Esophagus (tissue), 2 donors: ENCODE measurements at regions not wholly inside any gene's neighbourhood (a gene's known extent, or its start where the extent isn't known, plus 50 kb on each side); places are given as distances from the start of the nearest gene placed in this dataset.

Experiments
- H3K27ac ChIP-seq, 2 donors: one replicate each; pipeline ENCODE4 v1.5.1; 2013; ENCODE audit warnings: low read depth in 2 of 2, mild to moderate bottlenecking in 2 of 2, inconsistent platforms in 1 of 2, low read length in 1 of 2, moderate library complexity in 1 of 2
- H3K27me3 ChIP-seq, 2 donors: one replicate each; pipeline ENCODE4 v1.6.1; 2013; ENCODE audit warnings: low read length in 2 of 2, control low read depth in 1 of 2, mild to moderate bottlenecking in 1 of 2; ENCODE audit not compliant: insufficient read depth in 2 of 2, control insufficient read depth in 1 of 2
- H3K36me3 ChIP-seq, 2 donors: one replicate each; pipeline ENCODE4 v1.6.1; 2013; ENCODE audit warnings: low read length in 1 of 2; ENCODE audit not compliant: control insufficient read depth in 2 of 2, insufficient read depth in 2 of 2
- H3K4me1 ChIP-seq, 2 donors: one replicate each; pipeline ENCODE4 v1.6.1; 2013; ENCODE audit warnings: low read length in 1 of 2; ENCODE audit not compliant: control insufficient read depth in 2 of 2, insufficient read depth in 2 of 2
- H3K4me3 ChIP-seq, 2 donors: one replicate each; pipeline ENCODE4 v1.5.1; 2013; ENCODE audit warnings: low read length in 2 of 2, mild to moderate bottlenecking in 2 of 2, low read depth in 1 of 2, moderate library complexity in 1 of 2
- H3K9me3 ChIP-seq, 2 donors: one replicate each; pipeline ENCODE4 v1.6.1; 2013; ENCODE audit warnings: mild to moderate bottlenecking in 2 of 2, low read depth in 1 of 2, low read length in 1 of 2, moderate library complexity in 1 of 2; ENCODE audit not compliant: control insufficient read depth in 2 of 2, insufficient read depth in 1 of 2
- WGBS, 2 donors: extraction: QIAGEN DNeasy Blood & Tissue Kit; methylation state at CpG; one replicate each; pipeline ENCODE4 v1.1.7; 2013; 5-methylcytosine and 5-hydroxymethylcytosine counted together
- donor health status: healthy with polysubstance abuse.
- donor health status: Bipolar disorder and iron deficiency.

DNA sequence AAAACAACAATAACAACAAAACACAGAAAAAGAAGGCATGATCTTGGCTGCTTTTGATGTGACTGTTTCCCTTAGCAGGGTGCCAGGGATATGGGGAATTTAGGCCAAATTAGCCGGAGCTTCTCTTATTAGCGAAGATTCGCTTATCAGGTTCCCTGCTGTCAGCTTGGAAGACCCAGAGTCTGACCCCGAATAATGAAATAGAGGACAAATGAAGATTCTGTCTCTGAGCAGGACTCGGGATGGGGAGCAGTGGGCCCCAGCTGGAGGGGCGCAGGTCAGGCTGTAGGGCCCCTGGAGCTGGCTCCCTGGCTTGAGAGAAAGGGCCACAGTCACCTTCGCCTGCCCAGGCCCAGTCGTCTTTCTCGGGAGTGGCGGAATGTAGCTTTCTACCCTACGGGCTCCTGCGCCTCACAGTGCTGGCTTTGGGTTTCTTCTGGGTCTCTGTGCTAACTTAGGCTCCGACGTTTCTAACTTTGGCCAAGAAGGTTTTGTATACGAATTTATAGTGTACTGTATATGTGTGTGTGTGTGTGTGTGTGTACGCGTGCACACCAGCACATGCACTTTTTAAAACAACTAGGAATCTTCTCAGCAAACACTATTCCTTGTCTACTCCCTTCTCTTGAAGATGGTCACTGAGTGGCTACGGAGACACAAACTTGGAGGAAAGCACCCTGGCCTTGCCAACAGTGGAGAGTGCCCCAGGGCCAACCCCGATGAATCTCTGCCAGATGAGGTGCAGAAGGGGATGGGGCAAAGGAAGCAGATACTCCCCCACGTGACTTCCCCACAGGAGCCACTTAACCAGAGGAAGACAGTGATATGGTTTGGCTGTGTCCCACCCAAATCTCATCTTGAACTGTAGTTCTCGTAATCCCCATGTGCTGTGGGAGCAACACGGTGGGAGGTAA, 195.6 kb upstream of the COPS8 start:
- WGBS, 2 donors = 93 to 94% methylated on average over 22 of the region's 22 CpGs
- Histone ChIP-seq H3K4me3 (no peak overlapping the region), H3K36me3 (no peaks in the 10 kb centered on the region), H3K9me3 (no peaks in the 10 kb centered on the region), H3K4me1 (peaks cover 2 to 3% of the 10 kb centered on the region in 2 donors), H3K27ac (no peak overlapping the region), H3K27me3 (no peaks in the 10 kb centered on the region)

DNA sequence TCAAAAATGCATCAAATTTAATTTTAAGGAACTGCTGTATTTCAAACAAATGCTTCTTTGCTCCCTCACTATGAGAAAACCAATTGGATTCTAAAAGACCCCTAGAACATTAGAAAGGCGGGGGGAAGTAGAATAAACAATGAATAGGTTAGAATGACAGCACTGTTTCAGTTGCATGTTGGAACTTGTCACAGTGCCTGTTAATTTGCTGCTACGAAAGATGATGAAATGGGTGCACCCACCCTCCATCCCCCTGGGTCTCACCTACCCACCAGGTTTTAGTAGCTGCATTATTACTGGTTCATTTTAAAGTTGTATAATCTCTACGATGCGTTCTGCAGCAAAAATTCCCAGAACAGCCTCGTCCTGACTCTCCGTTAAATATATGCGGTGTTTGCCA, 193.0 kb upstream of the COPS8 start:
- H3K27me3 ChIP-seq = no peaks in the 10 kb centered on the region
- no peak overlapping the region for H3K27ac ChIP-seq
- 75 to 77% methylated on average over 7 of the region's 7 CpGs for whole genome bisulfite sequencing, 2 donors
- no peak overlapping the region for H3K4me3 ChIP-seq
- no peaks in the 10 kb centered on the region for H3K36me3 ChIP-seq
- H3K4me1 ChIP-seq = peaks cover 2 to 3% of the 10 kb centered on the region in 2 donors
- no peaks in the 10 kb centered on the region for H3K9me3 ChIP-seq

DNA sequence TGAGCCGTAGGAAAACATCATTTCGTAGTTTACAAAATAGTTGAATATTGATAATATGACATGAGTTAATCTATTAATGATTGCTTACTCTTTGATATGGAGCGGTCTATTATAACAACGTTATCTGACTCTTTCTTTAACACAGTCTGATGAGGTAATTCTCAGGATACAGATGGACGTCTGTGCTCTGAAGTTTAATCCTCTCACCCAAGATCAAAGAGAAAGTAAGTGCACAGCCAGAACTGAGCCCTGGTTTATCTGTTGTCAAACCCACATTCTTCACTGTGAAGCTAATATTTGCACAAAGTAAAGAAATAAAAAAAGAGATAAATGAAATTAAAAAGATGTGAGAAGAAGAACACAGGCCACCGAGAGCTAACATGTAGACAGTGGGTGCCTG, 190.9 kb upstream of the COPS8 start:
- 63 to 74% methylated on average over 6 of the region's 6 CpGs for WGBS, 2 donors

DNA sequence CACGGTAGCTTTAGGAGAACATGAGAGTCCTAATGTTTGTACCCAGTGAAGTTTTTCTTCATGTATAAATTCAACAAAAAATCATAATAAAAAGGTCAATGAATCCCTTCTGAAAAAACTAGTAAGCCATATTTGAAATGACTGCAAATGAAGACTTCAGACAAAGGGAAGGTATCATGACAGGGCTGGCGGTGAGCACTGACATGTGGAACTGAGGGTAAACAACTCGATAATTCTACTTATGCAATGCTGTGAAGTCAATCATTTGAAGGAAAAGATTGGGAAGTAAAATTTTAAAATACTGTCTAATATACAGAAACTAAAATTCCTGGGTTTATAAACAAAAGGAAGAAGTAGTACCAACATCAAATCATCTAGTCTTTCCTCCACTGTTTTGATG, 190.2 kb upstream of the COPS8 start:
- H3K27me3 ChIP-seq = no peaks in the 10 kb centered on the region
- no peaks in the 10 kb centered on the region for H3K4me1 ChIP-seq
- H3K27ac ChIP-seq = no peak overlapping the region
- peaks cover 0 to 4% of the 10 kb centered on the region in 2 donors for H3K9me3 ChIP-seq
- H3K36me3 ChIP-seq = no peaks in the 10 kb centered on the region
- WGBS, 2 donors = 89 to 96% methylated on average over 3 of the region's 3 CpGs
- no peak overlapping the region for H3K4me3 ChIP-seq

More for the DNA sequence above, 190.9 kb upstream of the COPS8 start:
- Histone ChIP-seq H3K27ac (no peak overlapping the region), H3K4me3 (no peak overlapping the region), H3K9me3 (no peaks in the 10 kb centered on the region), H3K4me1 (no peaks in the 10 kb centered on the region), H3K27me3 (no peaks in the 10 kb centered on the region), H3K36me3 (no peaks in the 10 kb centered on the region)

DNA sequence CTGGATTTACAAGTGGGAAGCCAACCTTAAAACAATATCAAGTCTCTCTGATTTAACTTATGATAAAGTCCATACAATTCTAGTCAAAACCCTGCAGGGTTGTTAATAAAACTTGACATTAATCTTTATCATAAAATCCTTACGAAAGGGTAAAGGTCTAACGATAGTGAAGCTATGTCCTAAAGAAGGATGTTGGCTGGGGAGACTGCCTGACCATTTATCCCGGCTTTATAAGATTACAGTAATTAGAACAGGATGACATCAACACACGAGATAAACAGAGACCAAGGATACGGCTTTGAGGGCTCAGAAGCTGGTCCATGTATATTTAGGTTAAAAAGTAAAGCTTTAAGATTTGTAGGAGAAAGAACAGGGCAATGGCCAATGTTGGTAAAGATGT, 189.0 kb upstream of the COPS8 start:
- H3K27me3 ChIP-seq = no peaks in the 10 kb centered on the region
- no peak overlapping the region for H3K27ac ChIP-seq
- H3K4me3 ChIP-seq = no peak overlapping the region
- no peaks in the 10 kb centered on the region for H3K4me1 ChIP-seq
- 73 to 85% methylated on average over 5 of the region's 5 CpGs for WGBS, 2 donors
- peaks cover 0 to 5% of the 10 kb centered on the region in 2 donors for H3K9me3 ChIP-seq
- H3K36me3 ChIP-seq = no peaks in the 10 kb centered on the region

DNA sequence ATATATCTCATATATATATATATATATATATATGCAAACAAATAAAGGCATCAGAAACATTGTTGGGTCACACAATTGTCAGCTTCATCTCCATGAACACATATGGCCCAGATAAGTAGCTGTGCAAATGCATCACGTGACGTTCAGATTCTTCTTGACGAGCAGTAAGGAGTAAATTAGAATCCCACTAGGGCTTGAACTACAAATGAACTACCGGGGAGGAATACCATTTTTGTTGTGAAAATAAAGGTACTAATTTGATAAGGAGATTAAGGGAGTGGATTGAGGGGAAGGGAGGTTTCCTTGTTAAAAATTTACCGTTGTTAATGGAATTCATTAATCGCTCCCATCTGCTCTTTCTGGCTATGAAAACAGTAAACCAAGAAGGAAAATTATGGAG, 186.5 kb upstream of the COPS8 start:
- no peak overlapping the region for H3K27ac ChIP-seq
- H3K4me3 ChIP-seq = no peak overlapping the region

DNA sequence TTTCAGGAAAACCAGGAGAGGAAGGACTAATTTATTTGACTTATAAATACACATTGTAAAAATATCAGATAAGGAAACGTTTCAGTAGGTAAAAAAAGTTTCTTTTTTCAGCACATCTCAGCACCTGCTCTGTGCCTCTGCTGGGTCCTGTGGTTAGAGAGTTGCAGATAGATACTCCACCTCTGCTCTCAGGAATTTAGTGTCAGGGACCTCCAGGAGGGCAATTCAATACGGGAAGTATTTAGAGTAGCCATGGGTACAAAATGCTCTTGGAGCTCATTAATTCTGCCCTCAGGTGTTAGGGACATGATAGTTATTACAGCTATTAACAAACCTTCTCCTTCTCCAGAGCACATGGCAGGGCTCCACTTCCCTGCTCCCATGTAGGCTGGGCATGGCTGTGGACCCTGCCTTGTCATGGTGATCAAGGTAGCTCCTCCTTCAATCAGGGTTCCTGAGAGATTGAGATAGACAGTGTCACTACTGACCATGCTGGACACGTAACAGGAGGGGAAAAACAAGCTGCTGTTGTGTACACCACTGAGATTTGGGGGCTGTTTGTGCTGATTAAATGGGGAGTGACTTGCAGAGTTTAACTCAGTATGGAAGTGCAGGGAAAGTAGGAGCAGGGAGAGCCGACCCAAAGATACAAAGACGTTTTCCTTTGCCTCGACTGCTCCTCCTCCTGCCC, 185.6 kb upstream of the COPS8 start:
- H3K9me3 ChIP-seq = peaks cover 0 to 5% of the 10 kb centered on the region in 2 donors
- no peaks in the 10 kb centered on the region for H3K27me3 ChIP-seq
- no peaks in the 10 kb centered on the region for H3K4me1 ChIP-seq
- H3K36me3 ChIP-seq = no peaks in the 10 kb centered on the region
- H3K4me3 ChIP-seq = no peak overlapping the region
- no peak overlapping the region for H3K27ac ChIP-seq
- WGBS, 2 donors = 56 to 69% methylated on average over 6 of the region's 6 CpGs

More for the DNA sequence above, 186.5 kb upstream of the COPS8 start:
- no peaks in the 10 kb centered on the region for H3K4me1 ChIP-seq
- no peaks in the 10 kb centered on the region for H3K36me3 ChIP-seq
- peaks cover 0 to 5% of the 10 kb centered on the region in 2 donors for H3K9me3 ChIP-seq
- WGBS, 2 donors = 82 to 88% methylated on average over 6 of the region's 6 CpGs
- H3K27me3 ChIP-seq = no peaks in the 10 kb centered on the region

DNA sequence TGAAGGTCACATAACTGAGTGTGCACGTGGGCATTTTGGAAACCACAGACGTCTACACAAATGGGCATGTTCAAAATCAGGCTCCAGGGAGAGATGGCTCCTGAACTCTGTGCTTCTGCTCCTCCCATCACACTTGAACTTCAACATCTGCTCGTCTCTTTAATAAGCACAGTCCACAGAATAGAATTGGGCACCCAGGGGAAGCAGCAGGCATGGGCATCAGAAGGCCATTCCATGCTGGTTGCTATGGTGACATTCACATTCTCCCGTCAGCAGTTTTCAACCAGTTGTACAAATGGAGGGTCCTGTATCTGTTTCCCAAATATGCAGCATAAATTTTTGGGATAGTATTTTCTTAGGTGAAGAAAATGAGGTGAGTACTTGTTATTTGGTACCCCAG, 183.7 kb upstream of the COPS8 start:
- Histone ChIP-seq H3K27ac (no peak overlapping the region), H3K27me3 (no peaks in the 10 kb centered on the region), H3K36me3 (no peaks in the 10 kb centered on the region), H3K4me3 (no peak overlapping the region), H3K4me1 (no peaks in the 10 kb centered on the region), H3K9me3 (peaks cover 0 to 5% of the 10 kb centered on the region in 2 donors)
- WGBS, 2 donors = 84 to 89% methylated on average over 4 of the region's 4 CpGs

DNA sequence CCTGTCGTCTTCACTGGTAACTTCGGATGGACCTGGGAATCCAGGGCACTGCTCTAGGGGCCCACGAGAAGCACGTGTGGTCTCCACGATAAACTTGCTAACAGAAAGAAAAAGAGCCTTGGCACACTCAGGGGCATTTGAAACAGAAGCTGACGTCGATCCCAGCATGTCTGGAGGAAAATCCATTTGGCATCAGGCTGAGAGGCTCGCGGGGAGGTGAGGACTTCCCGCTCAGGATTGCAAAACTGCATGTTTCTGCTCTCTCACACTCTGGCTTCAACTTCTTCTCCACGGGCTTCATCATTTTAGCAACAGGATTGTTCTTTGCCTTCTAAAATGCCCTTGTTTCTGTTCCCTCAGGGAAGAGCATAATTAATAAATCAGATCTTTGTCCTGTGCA, 181.7 kb upstream of the COPS8 start:
- H3K27ac ChIP-seq = no peak overlapping the region
- 86 to 89% methylated on average over 11 of the region's 11 CpGs for WGBS, 2 donors
- H3K4me1 ChIP-seq = no peaks in the 10 kb centered on the region
- H3K36me3 ChIP-seq = no peaks in the 10 kb centered on the region
- H3K4me3 ChIP-seq = no peak overlapping the region
- no peaks in the 10 kb centered on the region for H3K27me3 ChIP-seq
- peaks cover 0 to 5% of the 10 kb centered on the region in 2 donors for H3K9me3 ChIP-seq
